SK-N-SH (cell line): ENCODE measurements at regions not wholly inside any gene's neighbourhood (a gene's known extent, or its start where the extent isn't known, plus 50 kb on each side); places are given as distances from the start of the nearest gene placed in this dataset.

Source experiments
- NRF1 ChIP-seq: IDR thresholded peaks from 2 replicates; pipeline ENCODE4 v1.6.1; 2012; ENCODE audit warnings: low read depth, mild to moderate bottlenecking, low read length
- POLR2AphosphoS5 ChIP-seq: IDR thresholded peaks from 2 replicates; pipeline ENCODE4 v1.6.1; 2012; ENCODE audit warnings: low read depth, low read length
- USF2 ChIP-seq: fragments of 150-350 bp; IDR thresholded peaks from 2 replicates; pipeline ENCODE4 v1.6.1; 2017; ENCODE audit warnings: antibody characterized with exemption, low read length, low read depth, borderline replicate concordance
- TF ChIP-seq, protein P1 (sequence below): fragments of 200-600 bp; sonication (generic); IDR thresholded peaks from 2 replicates; pipeline ENCODE4 v1.6.1; 2017; ENCODE audit warnings: antibody characterized with exemption, mild to moderate bottlenecking, moderate library complexity

DNA sequence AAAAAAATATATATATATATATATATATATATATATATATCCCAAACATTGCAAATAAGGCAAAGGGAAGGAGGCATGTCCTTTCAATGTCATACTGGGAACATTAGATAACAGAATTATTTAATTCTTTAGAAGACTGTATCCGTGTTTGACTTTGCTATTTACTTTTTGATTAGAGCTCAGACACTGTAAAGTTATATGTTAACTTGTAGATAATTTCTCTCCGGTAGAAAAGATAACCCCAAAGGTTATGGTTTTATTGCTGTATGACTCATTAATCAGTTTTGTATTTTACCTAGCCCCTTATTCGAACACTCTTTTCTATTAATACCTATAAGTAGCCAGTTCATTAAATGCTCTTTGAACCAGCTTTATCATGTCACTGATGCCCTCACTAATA is 150.6 kb upstream of the DUSP21 start:
- TF ChIP-seq, protein P1, sequence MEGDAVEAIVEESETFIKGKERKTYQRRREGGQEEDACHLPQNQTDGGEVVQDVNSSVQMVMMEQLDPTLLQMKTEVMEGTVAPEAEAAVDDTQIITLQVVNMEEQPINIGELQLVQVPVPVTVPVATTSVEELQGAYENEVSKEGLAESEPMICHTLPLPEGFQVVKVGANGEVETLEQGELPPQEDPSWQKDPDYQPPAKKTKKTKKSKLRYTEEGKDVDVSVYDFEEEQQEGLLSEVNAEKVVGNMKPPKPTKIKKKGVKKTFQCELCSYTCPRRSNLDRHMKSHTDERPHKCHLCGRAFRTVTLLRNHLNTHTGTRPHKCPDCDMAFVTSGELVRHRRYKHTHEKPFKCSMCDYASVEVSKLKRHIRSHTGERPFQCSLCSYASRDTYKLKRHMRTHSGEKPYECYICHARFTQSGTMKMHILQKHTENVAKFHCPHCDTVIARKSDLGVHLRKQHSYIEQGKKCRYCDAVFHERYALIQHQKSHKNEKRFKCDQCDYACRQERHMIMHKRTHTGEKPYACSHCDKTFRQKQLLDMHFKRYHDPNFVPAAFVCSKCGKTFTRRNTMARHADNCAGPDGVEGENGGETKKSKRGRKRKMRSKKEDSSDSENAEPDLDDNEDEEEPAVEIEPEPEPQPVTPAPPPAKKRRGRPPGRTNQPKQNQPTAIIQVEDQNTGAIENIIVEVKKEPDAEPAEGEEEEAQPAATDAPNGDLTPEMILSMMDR: no peak
- no peak for TF ChIP-seq NRF1
- TF ChIP-seq USF2: no peak
- no peak for TF ChIP-seq POLR2AphosphoS5
